NOMO-1 (cell line): ENCODE measurements at regions not wholly inside any gene's neighbourhood (a gene's known extent, or its start where the extent isn't known, plus 50 kb on each side); places are given as distances from the start of the nearest gene placed in this dataset.
A peak's percentile ranks its signal among the peaks of the same experiment; 100 is the strongest.
"Not testable (repeated sequence)": the region's sequence is repeated elsewhere in the genome, so short reads cannot be mapped to it uniquely, and the experiment has no call there.

Experiments used
- DNase-seq, 2 experiments: peaks; one replicate each; lab custom pipeline; 2025; ENCODE audit not compliant: unreplicated experiment in 2 of 2; lab: John Stamatoyannopoulos, UW

- no peak for DNase-seq
Measured at GRCh38 chr4:19024047-19024446, 1002.5 kb upstream of the LCORL start.

GRCh38 chr4:19021617-19022016 is 1000.1 kb upstream of the LCORL start:
- DNase-seq: no peak

GRCh38 chr4:19016550-19016949 is 995.0 kb upstream of the LCORL start:
- not testable (repeated sequence) for DNase-seq

GRCh38 chr4:19014594-19014993 is 993.0 kb upstream of the LCORL start:
- DNase-seq: no peak

- DNase-seq: no peak
Measured at GRCh38 chr4:19010761-19011160, 989.2 kb upstream of the LCORL start.

- DNase-seq: no peak
Measured at GRCh38 chr4:19009881-19010280, 988.3 kb upstream of the LCORL start.

- no peak for DNase-seq
Measured at GRCh38 chr4:19005211-19005610, 983.7 kb upstream of the LCORL start.

- DNase-seq: no peak
Measured at GRCh38 chr4:19002170-19002569, 980.6 kb upstream of the LCORL start.

GRCh38 chr4:18999595-18999994 is 978.0 kb upstream of the LCORL start:
- DNase-seq: no peak

GRCh38 chr4:18981234-18981615 is 959.7 kb upstream of the LCORL start:
- no peak for DNase-seq

GRCh38 chr4:18980516-18981233 is 959.1 kb upstream of the LCORL start:
- DNase-seq: peak; percentile 7 to 9

- no peak for DNase-seq
Measured at GRCh38 chr4:18976884-18977283, 955.3 kb upstream of the LCORL start.

GRCh38 chr4:18975916-18976808 is 954.6 kb upstream of the LCORL start:
- DNase-seq: no peak

- DNase-seq: no peak
Measured at GRCh38 chr4:18973296-18973695, 951.7 kb upstream of the LCORL start.

GRCh38 chr4:18961879-18962278 is 940.3 kb upstream of the LCORL start:
- DNase-seq: no peak

GRCh38 chr4:18961266-18961665 is 939.7 kb upstream of the LCORL start:
- DNase-seq: no peak

- no peak for DNase-seq
Measured at GRCh38 chr4:18957716-18958115, 936.2 kb upstream of the LCORL start.

GRCh38 chr4:18954538-18954937 is 933.0 kb upstream of the LCORL start:
- no peak for DNase-seq

- DNase-seq: no peak
Measured at GRCh38 chr4:18953613-18954012, 932.1 kb upstream of the LCORL start.

GRCh38 chr4:18945464-18945863 is 923.9 kb upstream of the LCORL start:
- no peak for DNase-seq

- DNase-seq: no peak
Measured at GRCh38 chr4:18942874-18943273, 921.3 kb upstream of the LCORL start.
